ENCODE measurements at regions not wholly inside any gene's neighbourhood (a gene's known extent, or its start where the extent isn't known, plus 50 kb on each side); places are given as distances from the start of the nearest gene placed in this dataset.

GRCh38 chr3:5448816-5449215 lies 261.3 kb downstream of the EDEM1 start:
- ATAC-seq (no peak), FAIRE-seq (no peak), DNase-seq (ENCODE audit: low read depth in 1 of 2, low spot score in 1 of 2) (no peak)
- ChIA-PET CTCF (no interaction called here), POLR2A (no interaction called here)
- 16% methylated on average over 2 of the region's 2 CpGs for WGBS (ENCODE audit: missing lambda C conversion rate)
- Histone ChIP-seq H3K27ac (no peak overlapping the region), H3K4me3 (no peak overlapping the region), H3K4me1 (no peaks in the 10 kb centered on the region), H3K4me2 (no peak overlapping the region), H3K9me3 (no peaks in the 10 kb centered on the region; the same call in 1 of the 3 replicates)
- no peak for TF ChIP-seq TP53 (CRISPR knock-in tag; IDR thresholded peaks at IDR 0.05)
- no peak for TF ChIP-seq RARB (CRISPR knock-in tag; IDR thresholded peaks at IDR 0.05)
- no peak for TF ChIP-seq RFX5 (IDR thresholded peaks at IDR 0.05)
- no peak for TF ChIP-seq POLR2AphosphoS2 (conservative IDR thresholded peaks at IDR 0.05; ENCODE audit: low read length)
- TF ChIP-seq EP300 (IDR thresholded peaks at IDR 0.05), result no peak
- TF ChIP-seq HEYL (CRISPR knock-in tag; IDR thresholded peaks at IDR 0.05), result no peak
- no peak for TF ChIP-seq MYC (IDR thresholded peaks at IDR 0.05; ENCODE audit: borderline replicate concordance, low read length)
- TF ChIP-seq NR3C1 (IDR thresholded peaks at IDR 0.05), result no peak
- no peak for TF ChIP-seq ZSCAN20 (CRISPR knock-in tag; IDR thresholded peaks at IDR 0.05)
- no peak for TF ChIP-seq KDM5A (IDR thresholded peaks at IDR 0.05)
- TF ChIP-seq HOXA7 (CRISPR knock-in tag; IDR thresholded peaks at IDR 0.05), result no peak
- TF ChIP-seq HES2 (IDR thresholded peaks at IDR 0.05), result no peak
- TF ChIP-seq, protein P1, sequence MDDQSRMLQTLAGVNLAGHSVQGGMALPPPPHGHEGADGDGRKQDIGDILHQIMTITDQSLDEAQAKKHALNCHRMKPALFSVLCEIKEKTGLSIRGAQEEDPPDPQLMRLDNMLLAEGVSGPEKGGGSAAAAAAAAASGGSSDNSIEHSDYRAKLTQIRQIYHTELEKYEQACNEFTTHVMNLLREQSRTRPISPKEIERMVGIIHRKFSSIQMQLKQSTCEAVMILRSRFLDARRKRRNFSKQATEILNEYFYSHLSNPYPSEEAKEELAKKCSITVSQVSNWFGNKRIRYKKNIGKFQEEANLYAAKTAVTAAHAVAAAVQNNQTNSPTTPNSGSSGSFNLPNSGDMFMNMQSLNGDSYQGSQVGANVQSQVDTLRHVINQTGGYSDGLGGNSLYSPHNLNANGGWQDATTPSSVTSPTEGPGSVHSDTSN (IDR thresholded peaks at IDR 0.05), result no peak
- no peak for TF ChIP-seq MAZ (IDR thresholded peaks at IDR 0.05; ENCODE audit: borderline replicate concordance, low read depth, low read length)
- TF ChIP-seq PHF8 (IDR thresholded peaks at IDR 0.05; ENCODE audit: borderline replicate concordance, low read depth), result no peak
- TF ChIP-seq ZC3H11A (IDR thresholded peaks at IDR 0.05), result no peak
- no peak for TF ChIP-seq JUNB (IDR thresholded peaks at IDR 0.05)
- no peak for TF ChIP-seq FOSL2 (IDR thresholded peaks at IDR 0.05)
- no peak for TF ChIP-seq FOSL2 (CRISPR knock-in tag; IDR thresholded peaks at IDR 0.05)
- no peak for TF ChIP-seq ESRRA (IDR thresholded peaks at IDR 0.05; ENCODE audit: borderline replicate concordance, low read length)

DNA sequence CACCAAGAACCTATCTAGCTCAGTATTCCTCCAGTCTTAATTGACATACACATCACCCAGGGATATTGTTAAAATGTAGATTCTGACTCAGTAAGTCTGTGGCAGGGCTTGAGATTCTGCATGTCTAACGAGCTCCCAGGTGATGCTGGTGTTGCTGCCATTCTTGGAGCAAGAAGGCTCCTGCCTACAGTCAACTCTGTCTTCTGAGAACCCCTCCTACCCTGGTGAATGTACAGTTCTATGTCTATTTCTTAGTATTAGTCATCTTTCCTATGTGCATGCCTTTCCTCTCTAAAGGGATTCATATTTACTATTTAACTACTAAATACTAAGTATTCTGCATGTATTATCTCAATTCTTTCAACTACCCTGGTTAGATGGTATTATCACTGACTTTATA lies 268.7 kb downstream of the EDEM1 start:
- no peaks in the 10 kb centered on the region for H3K4me1 ChIP-seq
- ChIA-PET CTCF (no interaction called here), POLR2A (no interaction called here)
- DNase-seq (ENCODE audit: low read depth in 1 of 2, low spot score in 1 of 2) (no peak), ATAC-seq (no peak), FAIRE-seq (no peak)
- no peaks in the 10 kb centered on the region for H3K9me3 ChIP-seq
- no peak overlapping the region for H3K27ac ChIP-seq
- H3K4me3 ChIP-seq, result no peak overlapping the region
- WGBS (ENCODE audit: missing lambda C conversion rate), result 0% methylated on average over 1 of the region's 1 CpG
- TF ChIP-seq TP53 (CRISPR knock-in tag; IDR thresholded peaks at IDR 0.05) (no peak), CTCF (IDR thresholded peaks at IDR 0.05) (no peak), CBX2 (IDR thresholded peaks at IDR 0.05; ENCODE audit: borderline replicate concordance, low read depth) (no peak), HDAC2 (IDR thresholded peaks at IDR 0.05) (no peak), PHF8 (IDR thresholded peaks at IDR 0.05; ENCODE audit: borderline replicate concordance, low read depth) (no peak), HOXB13 (CRISPR knock-in tag; IDR thresholded peaks at IDR 0.05; ENCODE audit: low read depth) (no peak), JUNB (IDR thresholded peaks at IDR 0.05) (no peak), POLR2AphosphoS2 (conservative IDR thresholded peaks at IDR 0.05; ENCODE audit: low read length) (no peak), RFX5 (IDR thresholded peaks at IDR 0.05) (no peak)
- TF ChIP-seq, protein P2, sequence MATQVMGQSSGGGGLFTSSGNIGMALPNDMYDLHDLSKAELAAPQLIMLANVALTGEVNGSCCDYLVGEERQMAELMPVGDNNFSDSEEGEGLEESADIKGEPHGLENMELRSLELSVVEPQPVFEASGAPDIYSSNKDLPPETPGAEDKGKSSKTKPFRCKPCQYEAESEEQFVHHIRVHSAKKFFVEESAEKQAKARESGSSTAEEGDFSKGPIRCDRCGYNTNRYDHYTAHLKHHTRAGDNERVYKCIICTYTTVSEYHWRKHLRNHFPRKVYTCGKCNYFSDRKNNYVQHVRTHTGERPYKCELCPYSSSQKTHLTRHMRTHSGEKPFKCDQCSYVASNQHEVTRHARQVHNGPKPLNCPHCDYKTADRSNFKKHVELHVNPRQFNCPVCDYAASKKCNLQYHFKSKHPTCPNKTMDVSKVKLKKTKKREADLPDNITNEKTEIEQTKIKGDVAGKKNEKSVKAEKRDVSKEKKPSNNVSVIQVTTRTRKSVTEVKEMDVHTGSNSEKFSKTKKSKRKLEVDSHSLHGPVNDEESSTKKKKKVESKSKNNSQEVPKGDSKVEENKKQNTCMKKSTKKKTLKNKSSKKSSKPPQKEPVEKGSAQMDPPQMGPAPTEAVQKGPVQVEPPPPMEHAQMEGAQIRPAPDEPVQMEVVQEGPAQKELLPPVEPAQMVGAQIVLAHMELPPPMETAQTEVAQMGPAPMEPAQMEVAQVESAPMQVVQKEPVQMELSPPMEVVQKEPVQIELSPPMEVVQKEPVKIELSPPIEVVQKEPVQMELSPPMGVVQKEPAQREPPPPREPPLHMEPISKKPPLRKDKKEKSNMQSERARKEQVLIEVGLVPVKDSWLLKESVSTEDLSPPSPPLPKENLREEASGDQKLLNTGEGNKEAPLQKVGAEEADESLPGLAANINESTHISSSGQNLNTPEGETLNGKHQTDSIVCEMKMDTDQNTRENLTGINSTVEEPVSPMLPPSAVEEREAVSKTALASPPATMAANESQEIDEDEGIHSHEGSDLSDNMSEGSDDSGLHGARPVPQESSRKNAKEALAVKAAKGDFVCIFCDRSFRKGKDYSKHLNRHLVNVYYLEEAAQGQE (IDR thresholded peaks at IDR 0.05), result no peak
- H3K4me2 ChIP-seq, result no peak overlapping the region

All from A549 (cell line).